GM12878 (cell line): ENCODE measurements at regions not wholly inside any gene's neighbourhood (a gene's known extent, or its start where the extent isn't known, plus 50 kb on each side); places are given as distances from the start of the nearest gene placed in this dataset.

ENCODE experiments used
- CHD1 ChIP-seq: IDR thresholded peaks from 2 replicates; pipeline ENCODE4 v1.6.1; 2012; ENCODE audit warnings: low read depth, low read length, improper control_type of control experiment
- EZH2 ChIP-seq: IDR thresholded peaks from 2 replicates; pipeline ENCODE4 v1.6.1; 2012; ENCODE audit warnings: low read depth, mild to moderate bottlenecking, control low read depth, inconsistent platforms, low read length, borderline replicate concordance; ENCODE audit not compliant: control insufficient read depth
- HDAC6 ChIP-seq: fragments of 200-600 bp; sonication (generic); IDR thresholded peaks from one replicate; pipeline ENCODE4 v1.8.0; 2017; ENCODE audit warnings: antibody characterized with exemption; ENCODE audit not compliant: unreplicated experiment
- JUNB ChIP-seq: IDR thresholded peaks from 2 replicates; pipeline ENCODE4 v1.6.1; 2016; ENCODE audit warnings: antibody characterized with exemption, mild to moderate bottlenecking
- MYC ChIP-seq: IDR thresholded peaks from 2 replicates; pipeline ENCODE4 v1.6.1; 2011; ENCODE audit warnings: mild to moderate bottlenecking, low read length, moderate library complexity, inconsistent platforms; ENCODE audit not compliant: insufficient read depth, insufficient replicate concordance, insufficient read length, severe bottlenecking
- NRF1 ChIP-seq: conservative IDR thresholded peaks from 2 replicates; pipeline ENCODE4 v1.6.1; 2011; ENCODE audit warnings: mild to moderate bottlenecking, low read depth, low read length, improper control_type of control experiment
- POLR2AphosphoS5 ChIP-seq: IDR thresholded peaks from 2 replicates; pipeline ENCODE4 v1.6.1; 2011; ENCODE audit warnings: mild to moderate bottlenecking, low read length, inconsistent platforms
- POU2F2 ChIP-seq: IDR thresholded peaks from 3 replicates; pipeline ENCODE4 v1.6.1; 2011; ENCODE audit warnings: low read depth, mild to moderate bottlenecking, low read length, borderline replicate concordance
- TCF12 ChIP-seq: IDR thresholded peaks from 2 replicates; pipeline ENCODE4 v1.6.1; 2011; ENCODE audit warnings: low read depth, mild to moderate bottlenecking, low read length
- ZNF384 ChIP-seq: IDR thresholded peaks from 2 replicates; pipeline ENCODE4 v1.6.1; 2012; ENCODE audit warnings: low read depth, mild to moderate bottlenecking, low read length, improper control_type of control experiment, borderline replicate concordance
- TF ChIP-seq, protein P1 (sequence below), 3 experiments: IDR thresholded peaks in 2 of 3; conservative IDR thresholded peaks in 1 of 3; 2 replicates each; pipeline ENCODE4 v1.5.1; 2011; ENCODE audit warnings: low read depth in 3 of 3, low read length in 3 of 3, mild to moderate bottlenecking in 3 of 3, control low read depth in 2 of 3, moderate library complexity in 2 of 3, inconsistent platforms in 1 of 3, mixed read lengths in 1 of 3; ENCODE audit not compliant: control insufficient read depth in 2 of 3, insufficient read depth in 1 of 3; ENCODE audit errors: extremely low read depth in 1 of 3

DNA sequence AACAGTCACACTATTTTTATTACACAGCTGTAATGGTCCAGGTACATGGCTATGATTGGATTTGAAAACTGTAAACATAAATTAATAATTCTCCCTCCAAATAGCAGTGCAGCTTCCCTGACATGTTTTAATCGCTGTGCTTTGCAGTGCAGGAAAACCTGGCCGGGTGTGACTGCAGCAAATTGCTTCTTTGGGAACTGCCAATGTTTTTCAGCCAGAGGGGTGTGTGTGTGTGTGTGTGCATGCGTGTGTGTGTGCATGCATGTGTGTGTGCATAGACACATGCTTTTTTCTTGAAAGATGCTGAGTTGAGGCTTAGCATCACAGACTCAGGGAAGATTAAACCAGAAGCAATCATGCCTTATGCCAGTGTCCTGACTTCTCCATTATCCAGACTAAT lies 231.2 kb downstream of the PRDM2 start:
- TF ChIP-seq NRF1 (no peak), TCF12 (no peak), ZNF384 (no peak), CHD1 (no peak), POU2F2 (no peak), JUNB (no peak), MYC (no peak), HDAC6 (no peak), POLR2AphosphoS5 (no peak), EZH2 (no peak)
- TF ChIP-seq, protein P1, sequence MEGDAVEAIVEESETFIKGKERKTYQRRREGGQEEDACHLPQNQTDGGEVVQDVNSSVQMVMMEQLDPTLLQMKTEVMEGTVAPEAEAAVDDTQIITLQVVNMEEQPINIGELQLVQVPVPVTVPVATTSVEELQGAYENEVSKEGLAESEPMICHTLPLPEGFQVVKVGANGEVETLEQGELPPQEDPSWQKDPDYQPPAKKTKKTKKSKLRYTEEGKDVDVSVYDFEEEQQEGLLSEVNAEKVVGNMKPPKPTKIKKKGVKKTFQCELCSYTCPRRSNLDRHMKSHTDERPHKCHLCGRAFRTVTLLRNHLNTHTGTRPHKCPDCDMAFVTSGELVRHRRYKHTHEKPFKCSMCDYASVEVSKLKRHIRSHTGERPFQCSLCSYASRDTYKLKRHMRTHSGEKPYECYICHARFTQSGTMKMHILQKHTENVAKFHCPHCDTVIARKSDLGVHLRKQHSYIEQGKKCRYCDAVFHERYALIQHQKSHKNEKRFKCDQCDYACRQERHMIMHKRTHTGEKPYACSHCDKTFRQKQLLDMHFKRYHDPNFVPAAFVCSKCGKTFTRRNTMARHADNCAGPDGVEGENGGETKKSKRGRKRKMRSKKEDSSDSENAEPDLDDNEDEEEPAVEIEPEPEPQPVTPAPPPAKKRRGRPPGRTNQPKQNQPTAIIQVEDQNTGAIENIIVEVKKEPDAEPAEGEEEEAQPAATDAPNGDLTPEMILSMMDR (IDR thresholded peaks at IDR 0.05 in 2 of 3, conservative IDR thresholded peaks at IDR 0.05 in 1 of 3; ENCODE audit: control insufficient read depth in 2 of 3, extremely low read depth in 1 of 3, insufficient read depth in 1 of 3, low read depth in 3 of 3, low read length in 3 of 3) = no peak
